Gastrocnemius medialis (tissue), 4 donors: ENCODE measurements at regions not wholly inside any gene's neighbourhood (a gene's known extent, or its start where the extent isn't known, plus 50 kb on each side); places are given as distances from the start of the nearest gene placed in this dataset.

Experiments
- ATAC-seq, 2 donors: fragments of 150-250 bp; one replicate each; pipeline ENCODE4 v1.9.1; 2016
- DNase-seq, 2 donors: peaks; one replicate each; pipeline ENCODE4 v3.0.0-alpha.2; 2019
- H3K27ac ChIP-seq, 4 donors: fragments of 200-600 bp; sonication (generic); 1 replicate in 1 of 4; 2 replicates in 3 of 4; pipeline ENCODE4 v1.5.1; 2016 to 2018; ENCODE audit warnings: mild to moderate bottlenecking in 2 of 4, moderate library complexity in 1 of 4
- H3K27me3 ChIP-seq, 3 donors: fragments of 200-600 bp; sonication (generic) in 2 of 3; 1 replicate in 1 of 3; 2 replicates in 2 of 3; pipeline versions ENCODE4 v1.5.1 to v1.6.0; 2016 to 2019; ENCODE audit warnings: mild to moderate bottlenecking in 1 of 3, moderate library complexity in 1 of 3
- H3K36me3 ChIP-seq, 2 donors: fragments of 200-600 bp; sonication (generic) in 1 of 2; one replicate each; pipeline ENCODE4 v1.5.1; 2017 to 2018
- H3K4me1 ChIP-seq, 2 donors: fragments of 200-600 bp; sonication (generic) in 1 of 2; one replicate each; pipeline ENCODE4 v1.5.1; 2016 to 2017; ENCODE audit warnings: mild to moderate bottlenecking in 2 of 2
- H3K4me3 ChIP-seq, 4 donors: fragments of 200-600 bp; sonication (generic) in 3 of 4; 1 replicate in 1 of 4; 2 replicates in 3 of 4; pipeline ENCODE4 v1.5.1; 2016 to 2019; ENCODE audit warnings: mild to moderate bottlenecking in 2 of 4
- H3K9me3 ChIP-seq, 3 donors: fragments of 200-600 bp; sonication (generic) in 2 of 3; 1 replicate in 1 of 3; 2 replicates in 2 of 3; pipeline ENCODE4 v1.5.1; 2016 to 2019
- POLR2A ChIP-seq, 2 donors: fragments of 450-650 bp; IDR thresholded peaks; one replicate each; pipeline ENCODE4 v1.6.1; 2017; ENCODE audit warnings: antibody characterized with exemption in 2 of 2, mild to moderate bottlenecking in 2 of 2, moderate library complexity in 2 of 2
- in situ Hi-C, 4 donors: fragments of 200-750 bp; cut with MboI; loops; one replicate each; pipeline versions ENCODE4 v1.15.0 to v1.8.0; 2017; ENCODE audit warnings: low sequenced_read_pairs in 4 of 4
- intact Hi-C: fragments of 100-400 bp; cut with DNase I; formaldehyde crosslinking; loops from one replicate; pipeline ENCODE4 v1.15.1; 2023; ENCODE audit warnings: low total_unique reads
- TF ChIP-seq, protein P1 (sequence below), 5 experiments: fragments of 450-650 bp in 3 of 5; fragments of 200-600 bp in 2 of 5; sonication (generic) in 2 of 5; IDR thresholded peaks in 4 of 5; conservative IDR thresholded peaks in 1 of 5; 1 replicate in 4 of 5; 2 replicates in 1 of 5; pipeline ENCODE4 v1.5.1; 2016 to 2019; ENCODE audit warnings: antibody characterized with exemption in 5 of 5, mild to moderate bottlenecking in 3 of 5, moderate library complexity in 3 of 5

DNA sequence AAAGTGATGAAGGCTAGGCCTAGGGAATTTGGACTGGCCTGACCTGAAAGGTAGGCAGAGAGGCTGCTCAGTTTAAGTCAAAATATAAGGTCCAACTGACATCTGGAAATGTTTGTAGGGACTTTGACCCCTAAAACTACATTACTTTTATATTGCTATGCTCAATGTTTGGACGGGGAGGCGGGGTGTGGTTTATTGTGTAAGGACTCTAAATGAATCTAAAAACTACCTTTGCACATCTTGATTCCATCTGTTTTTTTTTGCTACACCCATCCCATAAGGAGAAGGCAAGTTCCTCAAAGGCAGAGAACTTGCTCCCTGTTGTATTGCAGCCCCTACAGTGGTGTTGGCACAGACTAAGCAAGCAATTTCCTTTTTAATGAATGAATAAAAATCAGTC is 227.1 kb downstream of the HACE1 start:
- intact Hi-C loops: no loop called here

DNA sequence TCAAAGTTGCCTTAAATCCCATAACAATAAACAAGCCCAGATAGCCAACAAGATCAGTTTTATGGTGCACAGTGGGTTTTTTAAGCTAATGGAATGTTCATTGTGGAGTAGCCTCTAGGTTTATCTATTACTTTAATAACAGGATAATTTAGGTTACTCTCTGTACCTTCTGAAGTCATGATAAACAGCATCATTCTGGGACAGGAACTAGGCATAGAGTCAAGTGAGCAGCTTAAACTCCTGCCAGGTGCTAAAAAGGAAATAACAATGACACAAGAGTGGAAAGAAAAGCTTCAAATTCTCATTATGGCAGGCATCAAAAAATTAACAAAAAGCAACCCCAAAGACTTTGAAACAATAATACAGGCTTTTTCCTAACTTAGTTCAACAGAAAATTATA is 228.8 kb downstream of the HACE1 start:
- intact Hi-C loops (no loop called here), in situ Hi-C loops (no loop called here)
- H3K4me3 ChIP-seq: no peak overlapping the region
- no peaks in the 10 kb centered on the region for H3K9me3 ChIP-seq
- TF ChIP-seq, protein P1, sequence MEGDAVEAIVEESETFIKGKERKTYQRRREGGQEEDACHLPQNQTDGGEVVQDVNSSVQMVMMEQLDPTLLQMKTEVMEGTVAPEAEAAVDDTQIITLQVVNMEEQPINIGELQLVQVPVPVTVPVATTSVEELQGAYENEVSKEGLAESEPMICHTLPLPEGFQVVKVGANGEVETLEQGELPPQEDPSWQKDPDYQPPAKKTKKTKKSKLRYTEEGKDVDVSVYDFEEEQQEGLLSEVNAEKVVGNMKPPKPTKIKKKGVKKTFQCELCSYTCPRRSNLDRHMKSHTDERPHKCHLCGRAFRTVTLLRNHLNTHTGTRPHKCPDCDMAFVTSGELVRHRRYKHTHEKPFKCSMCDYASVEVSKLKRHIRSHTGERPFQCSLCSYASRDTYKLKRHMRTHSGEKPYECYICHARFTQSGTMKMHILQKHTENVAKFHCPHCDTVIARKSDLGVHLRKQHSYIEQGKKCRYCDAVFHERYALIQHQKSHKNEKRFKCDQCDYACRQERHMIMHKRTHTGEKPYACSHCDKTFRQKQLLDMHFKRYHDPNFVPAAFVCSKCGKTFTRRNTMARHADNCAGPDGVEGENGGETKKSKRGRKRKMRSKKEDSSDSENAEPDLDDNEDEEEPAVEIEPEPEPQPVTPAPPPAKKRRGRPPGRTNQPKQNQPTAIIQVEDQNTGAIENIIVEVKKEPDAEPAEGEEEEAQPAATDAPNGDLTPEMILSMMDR (IDR thresholded peaks at IDR 0.05 in 4 of 5, conservative IDR thresholded peaks at IDR 0.05 in 1 of 5): no peak
- TF ChIP-seq POLR2A (IDR thresholded peaks at IDR 0.05): no peak
- no peaks in the 10 kb centered on the region for H3K36me3 ChIP-seq
- H3K27ac ChIP-seq: peak overlapping the region; percentile 11 to 51 (median 41)
- H3K4me1 ChIP-seq: no peaks in the 10 kb centered on the region
- peak in 1 of 2 donors; percentile 47 for ATAC-seq
- DNase-seq: no peak
- no peaks in the 10 kb centered on the region for H3K27me3 ChIP-seq

More for the DNA sequence above, 227.1 kb downstream of the HACE1 start:
- TF ChIP-seq, protein P1 (IDR thresholded peaks at IDR 0.05 in 4 of 5, conservative IDR thresholded peaks at IDR 0.05 in 1 of 5): no peak
- no peak for TF ChIP-seq POLR2A (IDR thresholded peaks at IDR 0.05)
- Histone ChIP-seq H3K4me1 (no peaks in the 10 kb centered on the region), H3K36me3 (no peaks in the 10 kb centered on the region), H3K27ac (no peak overlapping the region), H3K27me3 (no peaks in the 10 kb centered on the region), H3K9me3 (no peaks in the 10 kb centered on the region), H3K4me3 (no peak overlapping the region)
- DNase-seq: no peak
- no peak for ATAC-seq
- in situ Hi-C loops: no loop called here

DNA sequence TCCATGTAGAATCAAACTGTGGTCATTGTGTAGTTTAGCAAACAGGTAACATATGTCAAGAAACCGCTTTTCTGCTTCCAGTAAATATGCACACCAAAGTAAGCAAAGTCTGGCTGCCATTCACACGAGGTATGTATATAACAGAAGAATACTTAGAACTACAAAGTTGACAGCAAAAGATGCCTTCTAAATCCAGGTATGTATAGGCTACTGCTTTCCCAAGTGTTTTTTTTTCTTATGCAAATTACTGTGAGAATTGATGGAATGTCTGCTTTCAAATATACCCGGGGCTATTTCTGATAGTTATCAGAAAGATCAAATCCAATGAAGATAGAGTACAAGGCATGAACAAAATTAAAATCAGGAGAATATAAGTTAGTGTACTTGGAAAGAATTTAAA is 229.2 kb downstream of the HACE1 start:
- no peaks in the 10 kb centered on the region for H3K4me1 ChIP-seq
- no peak for DNase-seq
- intact Hi-C loops: no loop called here
- H3K36me3 ChIP-seq: no peaks in the 10 kb centered on the region
- in situ Hi-C loops: no loop called here
- H3K4me3 ChIP-seq: no peak overlapping the region
- H3K27ac ChIP-seq: peak overlapping the region; percentile 11 to 51 (median 41)
- no peak for ATAC-seq
- no peaks in the 10 kb centered on the region for H3K9me3 ChIP-seq
- H3K27me3 ChIP-seq: no peaks in the 10 kb centered on the region
- no peak for TF ChIP-seq POLR2A (IDR thresholded peaks at IDR 0.05)
- TF ChIP-seq, protein P1 (IDR thresholded peaks at IDR 0.05 in 4 of 5, conservative IDR thresholded peaks at IDR 0.05 in 1 of 5): no peak

DNA sequence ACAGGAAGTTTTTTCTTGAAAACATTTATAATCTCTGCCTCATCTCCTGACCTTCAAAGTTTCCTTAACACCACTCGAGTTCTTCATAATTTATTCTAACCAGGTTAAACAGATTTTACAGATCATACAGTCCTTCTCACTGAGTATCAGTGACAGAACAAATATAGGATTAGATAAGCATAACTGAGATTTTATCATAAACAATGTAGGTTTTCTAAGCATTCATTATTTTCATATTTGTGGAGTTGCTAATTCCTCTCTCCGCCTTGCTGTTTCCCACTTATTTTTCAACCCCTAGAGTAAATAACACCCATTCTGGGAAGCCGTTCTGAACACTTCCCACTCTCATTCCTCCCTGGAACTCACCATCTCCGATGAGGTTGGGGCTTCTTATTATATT is 229.9 kb downstream of the HACE1 start:
- Histone ChIP-seq H3K4me3 (no peak overlapping the region), H3K27ac (peak overlapping the region in 1 of 4 donors; percentile 51), H3K9me3 (no peaks in the 10 kb centered on the region), H3K36me3 (no peaks in the 10 kb centered on the region), H3K4me1 (no peaks in the 10 kb centered on the region), H3K27me3 (no peaks in the 10 kb centered on the region)
- DNase-seq (no peak), ATAC-seq (no peak)
- TF ChIP-seq, protein P1 (IDR thresholded peaks at IDR 0.05 in 4 of 5, conservative IDR thresholded peaks at IDR 0.05 in 1 of 5): no peak
- TF ChIP-seq POLR2A (IDR thresholded peaks at IDR 0.05): no peak
- in situ Hi-C loops (no loop called here), intact Hi-C loops (no loop called here)

DNA sequence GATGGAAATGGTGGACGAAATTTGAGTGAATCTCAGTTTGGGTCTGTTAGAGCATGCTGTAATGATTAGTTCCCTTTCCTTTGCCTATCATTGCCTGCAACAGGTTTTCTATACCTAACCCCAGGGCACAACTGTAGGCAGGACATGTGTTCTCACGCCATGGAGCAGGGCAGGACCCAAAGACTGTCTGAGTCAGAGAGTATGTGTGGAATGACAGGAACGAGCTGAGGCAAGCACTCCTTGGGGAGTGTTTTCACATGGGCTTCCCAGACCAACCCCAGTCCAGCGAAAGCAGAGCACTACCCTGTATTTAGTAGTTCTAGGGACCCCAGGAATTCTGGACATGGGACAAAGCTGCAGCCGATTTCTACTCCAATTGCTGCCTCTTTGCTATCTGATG is 234.2 kb downstream of the HACE1 start:
- H3K4me1 ChIP-seq: no peaks in the 10 kb centered on the region
- no peaks in the 10 kb centered on the region for H3K36me3 ChIP-seq
- no peak overlapping the region for H3K27ac ChIP-seq
- no peak for DNase-seq
- H3K27me3 ChIP-seq: no peaks in the 10 kb centered on the region
- intact Hi-C loops: no loop called here
- TF ChIP-seq, protein P1 (IDR thresholded peaks at IDR 0.05 in 4 of 5, conservative IDR thresholded peaks at IDR 0.05 in 1 of 5): no peak
- TF ChIP-seq POLR2A (IDR thresholded peaks at IDR 0.05): no peak
- no peaks in the 10 kb centered on the region for H3K9me3 ChIP-seq
- in situ Hi-C loops: no loop called here
- ATAC-seq: no peak
- no peak overlapping the region for H3K4me3 ChIP-seq
